MM.1S (cell line): ENCODE measurements at regions not wholly inside any gene's neighbourhood (a gene's known extent, or its start where the extent isn't known, plus 50 kb on each side); places are given as distances from the start of the nearest gene placed in this dataset.

ENCODE experiments used
- DNase-seq: peaks from one replicate; pipeline ENCODE4 v3.0.0-alpha.2; 2015
- H2AFZ ChIP-seq: fragments of 300-600 bp; sonication (generic); 2 replicates; pipeline ENCODE4 v1.6.0; 2016; ENCODE audit warnings: antibody characterized with exemption, low read length
- H3F3A ChIP-seq: fragments of 300-600 bp; sonication (generic); 2 replicates; pipeline ENCODE4 v1.6.1; 2016; ENCODE audit warnings: mild to moderate bottlenecking, antibody characterized with exemption, low read length, moderate library complexity, mixed read lengths; ENCODE audit not compliant: insufficient read depth
- H3K27ac ChIP-seq: fragments of 300-600 bp; sonication (generic); 2 replicates; pipeline ENCODE4 v1.5.1; 2016; ENCODE audit warnings: mild to moderate bottlenecking, low read length
- H3K27me3 ChIP-seq: fragments of 300-600 bp; sonication (generic); replicated peaks from 2 replicates; pipeline ENCODE4 v1.6.0; 2016; ENCODE audit warnings: low read length; ENCODE audit not compliant: insufficient read depth
- H3K36me3 ChIP-seq: fragments of 300-600 bp; sonication (generic); replicated peaks from 2 replicates; pipeline ENCODE4 v1.6.1; 2016; ENCODE audit warnings: mild to moderate bottlenecking, low read length, mixed read lengths; ENCODE audit not compliant: insufficient read depth
- H3K4me1 ChIP-seq: fragments of 300-600 bp; sonication (generic); 2 replicates; pipeline ENCODE4 v1.6.1; 2016; ENCODE audit warnings: low read length, mixed read lengths
- H3K4me2 ChIP-seq: fragments of 300-600 bp; sonication (generic); 2 replicates; pipeline ENCODE4 v1.6.0; 2016; ENCODE audit warnings: low read depth, low read length
- H3K4me3 ChIP-seq: fragments of 300-600 bp; sonication (generic); 2 replicates; pipeline ENCODE4 v1.5.1; 2016; ENCODE audit warnings: low read length, mixed read lengths
- H3K79me2 ChIP-seq: fragments of 300-600 bp; sonication (generic); 2 replicates; pipeline ENCODE4 v1.6.1; 2016; ENCODE audit warnings: mixed run types, low read length, mixed read lengths
- H3K9ac ChIP-seq: fragments of 300-600 bp; sonication (generic); 2 replicates; pipeline ENCODE4 v1.6.1; 2016; ENCODE audit warnings: low read length, mixed read lengths
- H3K9me2 ChIP-seq: fragments of 300-600 bp; sonication (generic); replicated peaks from 2 replicates; pipeline ENCODE4 v1.6.1; 2016; ENCODE audit warnings: mild to moderate bottlenecking, low read length, mixed read lengths; ENCODE audit not compliant: insufficient read depth
- H3K9me3 ChIP-seq: fragments of 300-600 bp; sonication (generic); replicated peaks from 2 replicates; pipeline ENCODE4 v1.6.1; 2016; ENCODE audit warnings: mild to moderate bottlenecking, low read length, mixed read lengths; ENCODE audit not compliant: insufficient read depth
- H4K20me1 ChIP-seq: fragments of 300-600 bp; sonication (generic); 2 replicates; pipeline ENCODE4 v1.6.1; 2016; ENCODE audit warnings: mild to moderate bottlenecking, low read length, moderate library complexity, mixed read lengths; ENCODE audit not compliant: insufficient read depth
- EZH2 ChIP-seq: fragments of 300-600 bp; sonication (generic); optimal IDR thresholded peaks from 2 replicates; pipeline ENCODE3; 2017; ENCODE audit warnings: low read depth, mild to moderate bottlenecking, antibody characterized with exemption, low read length, mixed read lengths
- EZH2phosphoT487 ChIP-seq: fragments of 300-600 bp; sonication (generic); IDR thresholded peaks from 2 replicates; pipeline ENCODE4 v1.6.1; 2018; ENCODE audit warnings: antibody characterized with exemption, low read length
- TF ChIP-seq, protein P1 (sequence below): fragments of 300-600 bp; sonication (generic); IDR thresholded peaks from 2 replicates; pipeline ENCODE4 v1.5.1; 2016; ENCODE audit warnings: antibody characterized with exemption, low read length, mixed read lengths

DNA sequence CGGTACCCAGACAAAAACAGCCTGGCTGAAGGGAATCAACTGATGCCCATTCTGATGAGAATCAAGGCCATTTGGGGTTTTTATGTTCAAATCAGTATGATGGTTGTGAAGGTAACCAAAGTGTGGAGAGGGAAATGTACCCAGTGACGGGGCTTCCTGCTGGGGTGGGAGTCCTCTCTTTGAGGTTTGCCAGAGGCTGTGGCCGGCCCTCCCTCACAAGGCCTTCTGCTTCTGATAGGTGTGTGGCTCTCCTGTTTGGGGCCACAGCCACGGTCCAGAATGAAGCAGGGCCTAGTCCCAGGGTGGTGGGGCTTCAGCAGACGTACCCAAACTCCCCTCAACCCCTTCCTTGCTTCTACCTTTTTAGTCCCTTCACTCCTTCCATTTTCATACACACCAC, 86.7 kb upstream of the NAA20 start:
- H3K4me3 ChIP-seq: no peak overlapping the region
- H3K4me1 ChIP-seq: no peaks in the 10 kb centered on the region
- H3K9ac ChIP-seq: no peak overlapping the region
- no peak for DNase-seq
- no peaks in the 10 kb centered on the region for H3K36me3 ChIP-seq
- H3K27ac ChIP-seq: no peak overlapping the region
- no peaks in the 10 kb centered on the region for H3F3A ChIP-seq
- no peaks in the 10 kb centered on the region for H3K79me2 ChIP-seq
- H4K20me1 ChIP-seq: no peaks in the 10 kb centered on the region
- TF ChIP-seq EZH2: no peak
- TF ChIP-seq, protein P1, sequence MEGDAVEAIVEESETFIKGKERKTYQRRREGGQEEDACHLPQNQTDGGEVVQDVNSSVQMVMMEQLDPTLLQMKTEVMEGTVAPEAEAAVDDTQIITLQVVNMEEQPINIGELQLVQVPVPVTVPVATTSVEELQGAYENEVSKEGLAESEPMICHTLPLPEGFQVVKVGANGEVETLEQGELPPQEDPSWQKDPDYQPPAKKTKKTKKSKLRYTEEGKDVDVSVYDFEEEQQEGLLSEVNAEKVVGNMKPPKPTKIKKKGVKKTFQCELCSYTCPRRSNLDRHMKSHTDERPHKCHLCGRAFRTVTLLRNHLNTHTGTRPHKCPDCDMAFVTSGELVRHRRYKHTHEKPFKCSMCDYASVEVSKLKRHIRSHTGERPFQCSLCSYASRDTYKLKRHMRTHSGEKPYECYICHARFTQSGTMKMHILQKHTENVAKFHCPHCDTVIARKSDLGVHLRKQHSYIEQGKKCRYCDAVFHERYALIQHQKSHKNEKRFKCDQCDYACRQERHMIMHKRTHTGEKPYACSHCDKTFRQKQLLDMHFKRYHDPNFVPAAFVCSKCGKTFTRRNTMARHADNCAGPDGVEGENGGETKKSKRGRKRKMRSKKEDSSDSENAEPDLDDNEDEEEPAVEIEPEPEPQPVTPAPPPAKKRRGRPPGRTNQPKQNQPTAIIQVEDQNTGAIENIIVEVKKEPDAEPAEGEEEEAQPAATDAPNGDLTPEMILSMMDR: no peak
- TF ChIP-seq EZH2phosphoT487: no peak
- no peak overlapping the region for H3K4me2 ChIP-seq
- H3K9me2 ChIP-seq: no peaks in the 10 kb centered on the region
- H2AFZ ChIP-seq: no peak overlapping the region
- H3K9me3 ChIP-seq: no peaks in the 10 kb centered on the region
- H3K27me3 ChIP-seq: peaks cover 13% of the 10 kb centered on the region

DNA sequence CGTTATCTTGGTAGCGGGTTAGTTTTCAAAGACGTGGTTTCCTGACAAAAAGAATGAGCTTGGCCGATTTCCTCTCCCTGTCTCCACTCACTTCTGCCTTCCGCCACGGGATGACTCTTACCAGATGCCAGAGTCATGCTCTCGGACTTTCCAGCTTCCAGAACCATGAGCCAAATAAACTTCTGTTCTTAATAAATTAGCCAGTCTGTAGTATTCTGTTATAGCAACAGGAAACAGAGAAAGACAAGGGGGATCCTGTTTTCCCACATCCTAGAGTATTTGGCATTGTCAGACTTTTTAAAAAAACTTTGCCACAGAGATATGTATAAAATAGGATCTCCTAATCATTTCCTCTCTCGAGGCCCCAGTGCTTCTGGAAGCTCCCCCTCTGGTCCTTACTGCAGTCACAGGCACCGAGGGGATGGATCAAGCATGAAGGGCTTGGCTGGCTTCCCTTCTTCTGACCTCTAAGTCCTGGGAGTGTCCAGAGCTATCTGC, 84.9 kb upstream of the NAA20 start:
- Histone ChIP-seq H3K4me3 (no peak overlapping the region), H4K20me1 (no peaks in the 10 kb centered on the region), H3K79me2 (no peaks in the 10 kb centered on the region), H3K27ac (no peak overlapping the region), H3K4me1 (peaks cover 3% of the 10 kb centered on the region), H2AFZ (no peak overlapping the region), H3K9ac (no peak overlapping the region), H3K9me2 (no peaks in the 10 kb centered on the region), H3K36me3 (no peaks in the 10 kb centered on the region), H3K27me3 (peaks cover 30% of the 10 kb centered on the region), H3K9me3 (no peaks in the 10 kb centered on the region), H3K4me2 (no peak overlapping the region), H3F3A (no peaks in the 10 kb centered on the region)
- no peak for TF ChIP-seq EZH2phosphoT487
- DNase-seq: no peak

DNA sequence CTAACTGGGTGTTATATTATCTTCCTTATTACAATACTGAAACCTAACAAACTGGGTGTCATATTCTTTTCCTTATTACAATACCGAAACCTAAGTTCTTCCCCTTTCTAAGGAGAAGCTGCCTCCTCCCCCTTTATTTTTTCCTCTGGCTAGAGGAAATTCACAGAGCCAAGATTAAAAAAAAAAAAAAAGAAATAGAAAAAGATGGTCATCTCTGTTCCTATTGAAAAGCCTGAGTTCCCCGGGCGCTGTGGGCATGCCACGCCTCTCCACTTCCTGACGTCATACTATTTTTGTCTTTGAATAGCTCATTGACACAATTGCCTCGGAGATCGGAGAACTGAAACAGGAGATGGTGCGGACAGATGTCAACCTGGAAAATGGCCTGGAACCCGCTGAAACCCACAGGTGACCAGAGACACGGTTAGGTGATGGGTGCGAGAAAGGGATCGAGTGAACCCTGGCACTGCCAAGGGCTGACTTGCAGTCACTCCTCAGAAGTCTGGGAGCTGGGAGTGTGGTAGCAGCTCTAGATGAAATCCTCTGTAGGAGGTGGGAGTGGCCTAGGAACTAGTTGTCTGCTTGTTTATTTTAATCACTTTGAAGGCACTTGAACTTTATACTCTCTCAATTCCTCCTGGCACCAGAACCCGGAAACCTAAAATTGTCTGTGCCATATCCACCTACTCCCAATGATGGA, 82.2 kb upstream of the NAA20 start:
- H2AFZ ChIP-seq: no peak overlapping the region
- no peaks in the 10 kb centered on the region for H3K9me3 ChIP-seq
- peaks cover 10% of the 10 kb centered on the region for H3K4me1 ChIP-seq
- H4K20me1 ChIP-seq: no peaks in the 10 kb centered on the region
- no peaks in the 10 kb centered on the region for H3K36me3 ChIP-seq
- H3K27ac ChIP-seq: no peak overlapping the region
- no peaks in the 10 kb centered on the region for H3K79me2 ChIP-seq
- H3K9me2 ChIP-seq: no peaks in the 10 kb centered on the region
- peak overlapping the region; percentile 54 for H3K4me2 ChIP-seq
- H3F3A ChIP-seq: no peaks in the 10 kb centered on the region
- H3K4me3 ChIP-seq: peak overlapping the region; percentile 24; the same call in 1 of the 2 replicates
- TF ChIP-seq EZH2 (no peak), EZH2phosphoT487 (no peak)
- TF ChIP-seq, protein P1: no peak
- H3K27me3 ChIP-seq: peaks cover 47% of the 10 kb centered on the region
- H3K9ac ChIP-seq: no peak overlapping the region
- peak; percentile 47 for DNase-seq

DNA sequence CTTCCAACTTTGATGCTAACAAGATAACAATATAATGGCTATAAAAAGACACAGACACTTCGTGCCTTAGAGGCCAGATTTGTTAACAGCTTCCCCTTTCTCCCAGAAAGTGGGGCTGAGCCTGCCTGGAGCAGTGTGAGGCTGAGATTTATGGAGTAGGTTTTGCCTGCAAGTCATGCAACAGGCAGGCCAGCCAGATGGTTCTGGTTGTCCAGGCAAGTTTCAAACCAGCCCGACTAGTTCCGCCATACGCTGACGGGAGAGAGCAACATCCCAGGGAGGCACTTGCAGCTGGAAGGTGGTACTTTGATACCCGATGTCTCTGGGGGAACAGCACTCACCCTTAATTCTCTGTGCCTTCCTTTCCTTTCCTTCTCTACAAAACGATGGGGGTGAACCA, 81.3 kb upstream of the NAA20 start:
- Histone ChIP-seq H3F3A (no peaks in the 10 kb centered on the region), H3K9ac (no peak overlapping the region), H3K36me3 (no peaks in the 10 kb centered on the region), H2AFZ (no peak overlapping the region), H3K4me2 (no peak overlapping the region), H3K27me3 (peaks cover 49% of the 10 kb centered on the region), H3K9me2 (no peaks in the 10 kb centered on the region), H3K27ac (no peak overlapping the region), H3K79me2 (no peaks in the 10 kb centered on the region), H3K4me1 (peaks cover 10% of the 10 kb centered on the region), H4K20me1 (no peaks in the 10 kb centered on the region), H3K4me3 (no peak overlapping the region), H3K9me3 (no peaks in the 10 kb centered on the region)
- DNase-seq: no peak
- no peak for TF ChIP-seq EZH2phosphoT487
- TF ChIP-seq, protein P1: no peak
- no peak for TF ChIP-seq EZH2
